ENCODE measurements at regions not wholly inside any gene's neighbourhood (a gene's known extent, or its start where the extent isn't known, plus 50 kb on each side); places are given as distances from the start of the nearest gene placed in this dataset.

- TF ChIP-seq CTCF (IDR thresholded peaks at IDR 0.05) (no peak), POLR2A (IDR thresholded peaks at IDR 0.05) (no peak)
Measured at GRCh38 chr12:20132818-20133217, 235.5 kb upstream of the PDE3A start.

Data from Peyer's patch (tissue), 4 donors.